Endometrium (tissue), 2 donors: ENCODE measurements at regions not wholly inside any gene's neighbourhood (a gene's known extent, or its start where the extent isn't known, plus 50 kb on each side); places are given as distances from the start of the nearest gene placed in this dataset.
A peak's percentile ranks its signal among the peaks of the same experiment; 100 is the strongest.

ENCODE experiments used
- FAIRE-seq: peaks from 2 replicates; lab custom pipeline; 2012; peaks lifted over from hg19 to GRCh38; lab: Jason Lieb, UNC
- donor health status: control.
- donor health status: control.

DNA sequence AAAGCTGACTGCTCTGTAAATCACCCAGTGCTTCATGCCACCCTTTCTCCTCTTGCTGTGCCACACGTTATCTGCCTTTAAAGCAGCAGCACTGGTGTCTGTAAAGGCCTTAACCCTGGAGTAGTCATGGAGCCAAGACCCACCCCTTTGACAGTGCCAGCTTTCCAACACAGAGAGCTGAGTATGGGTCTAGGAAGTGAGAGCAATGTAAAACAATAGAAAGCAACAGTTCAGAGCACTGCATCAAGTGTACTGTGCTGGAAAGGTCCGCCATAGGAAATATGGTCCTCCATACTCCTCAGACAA is 139.5 kb downstream of the DAD1 start:
- FAIRE-seq, result no peak

DNA sequence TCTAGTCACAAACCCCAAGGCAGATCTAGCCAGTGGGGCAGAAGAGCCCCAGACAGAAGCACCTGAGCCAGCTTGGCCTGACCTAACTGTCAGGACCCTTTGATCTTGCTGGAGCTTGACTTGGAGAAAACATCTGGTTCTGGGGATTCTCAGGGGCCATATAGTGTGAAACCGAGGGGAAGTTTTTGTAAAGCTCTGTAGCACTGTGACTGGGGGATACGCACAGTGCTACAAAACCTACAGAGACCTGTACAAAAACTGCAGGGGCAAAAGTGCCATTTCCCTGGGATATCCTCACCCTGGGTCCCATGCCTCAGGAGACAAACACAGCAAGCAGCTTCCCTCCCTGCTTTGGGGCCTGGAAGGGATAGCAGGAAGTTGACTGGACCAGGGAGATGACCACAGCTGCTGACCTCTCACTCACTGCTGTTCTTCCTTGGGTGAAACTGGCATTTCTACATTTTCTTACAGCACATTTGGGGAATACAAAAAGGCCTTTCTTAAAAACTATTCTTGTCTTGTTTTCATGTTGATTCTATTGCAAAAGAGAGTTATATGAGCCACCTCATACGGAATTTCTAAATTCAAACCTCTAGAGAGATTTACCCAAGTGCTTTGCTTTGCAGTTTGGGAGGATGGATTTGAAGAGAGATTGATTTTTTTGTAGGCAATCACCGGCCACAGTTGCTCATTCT is 140.0 kb downstream of the DAD1 start:
- FAIRE-seq, result no peak

DNA sequence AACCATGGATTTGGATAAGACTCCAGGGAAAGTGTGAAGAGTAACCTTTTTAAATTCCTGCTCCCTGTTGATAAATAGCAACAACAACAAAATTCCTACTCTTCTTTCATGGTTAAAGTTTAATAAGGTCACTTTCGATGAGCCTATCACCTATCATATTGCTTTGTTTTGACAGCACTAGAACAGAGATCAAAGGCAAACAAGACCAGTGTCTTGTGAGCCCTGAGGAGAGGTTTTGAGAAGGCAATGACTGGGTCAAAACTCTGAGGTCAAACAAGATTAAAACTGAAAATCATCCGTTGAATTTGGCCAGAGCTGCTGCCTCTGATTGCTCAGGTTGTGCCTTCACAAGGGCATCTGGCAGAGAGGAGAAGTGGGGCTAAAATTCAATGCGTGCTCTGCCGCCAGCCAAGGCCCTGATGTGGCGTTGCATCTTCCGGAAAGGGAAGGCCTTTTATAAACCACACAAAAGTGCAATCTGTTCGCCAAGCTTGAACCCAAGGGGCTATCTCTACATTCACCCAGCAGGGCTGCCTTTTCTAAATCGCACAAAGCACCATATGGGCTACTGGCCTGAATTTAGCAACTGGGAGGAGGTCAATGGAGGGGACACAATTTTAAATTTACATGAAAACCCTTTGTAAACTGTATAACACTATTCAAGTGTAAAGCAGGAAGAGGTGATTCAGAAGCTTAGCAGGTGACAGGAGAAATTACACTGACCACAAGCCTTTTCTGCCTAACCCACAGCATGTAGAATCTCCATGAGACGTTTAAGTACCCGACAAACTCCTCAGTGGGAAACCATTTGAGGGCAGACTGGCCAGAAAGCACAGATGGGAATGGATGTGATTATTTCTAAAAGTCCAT is 140.8 kb downstream of the DAD1 start:
- no peak for FAIRE-seq

DNA sequence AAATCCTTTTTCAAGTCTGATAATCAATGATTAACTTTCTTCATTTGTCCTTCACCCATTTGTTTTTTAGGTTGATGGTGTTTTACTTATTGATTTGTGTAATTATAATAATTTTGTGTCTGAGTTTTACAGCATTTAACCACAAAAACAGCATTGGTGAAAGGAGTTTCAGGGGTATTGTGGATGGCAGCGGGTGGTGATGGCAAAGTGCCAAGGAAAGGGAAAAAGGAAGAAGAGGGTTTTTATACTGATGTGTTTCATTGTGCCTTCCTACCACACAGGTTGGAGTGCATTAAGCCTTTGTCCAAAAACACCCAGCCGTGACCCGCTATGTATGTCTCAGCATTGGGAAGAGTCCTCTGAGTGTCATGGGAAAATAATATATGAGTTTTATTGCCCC is 150.3 kb downstream of the DAD1 start:
- FAIRE-seq, result peak; percentile 23

DNA sequence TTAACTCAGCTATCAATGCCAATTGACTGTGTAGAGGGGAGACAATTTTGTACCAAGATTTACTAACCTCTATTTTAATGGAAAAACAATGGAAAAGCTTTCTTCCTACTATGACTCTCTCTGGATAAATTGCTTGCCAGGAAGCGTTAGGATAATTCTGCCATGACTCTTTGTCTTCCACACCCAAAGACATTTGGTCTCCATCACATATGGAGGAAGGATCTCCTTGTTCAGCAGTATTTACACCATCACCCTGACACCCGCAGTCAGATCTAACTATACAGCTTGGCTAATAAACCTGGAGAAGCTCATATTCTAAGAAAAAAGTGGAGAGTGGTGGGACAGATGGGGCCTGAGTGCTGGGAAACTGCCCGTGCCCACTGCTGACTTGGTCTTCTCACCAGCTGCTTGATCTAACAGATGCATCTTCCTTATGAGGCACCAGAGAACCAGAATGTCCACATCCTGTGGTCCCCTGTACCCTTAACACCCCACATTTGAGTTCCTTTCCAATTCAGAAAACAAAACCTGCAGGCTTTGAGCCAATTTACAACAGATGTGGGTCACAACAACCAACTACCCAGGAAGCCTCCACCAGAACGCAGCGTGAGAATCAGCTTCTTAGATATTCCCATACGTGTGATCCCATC is 154.0 kb downstream of the DAD1 start:
- no peak for FAIRE-seq

DNA sequence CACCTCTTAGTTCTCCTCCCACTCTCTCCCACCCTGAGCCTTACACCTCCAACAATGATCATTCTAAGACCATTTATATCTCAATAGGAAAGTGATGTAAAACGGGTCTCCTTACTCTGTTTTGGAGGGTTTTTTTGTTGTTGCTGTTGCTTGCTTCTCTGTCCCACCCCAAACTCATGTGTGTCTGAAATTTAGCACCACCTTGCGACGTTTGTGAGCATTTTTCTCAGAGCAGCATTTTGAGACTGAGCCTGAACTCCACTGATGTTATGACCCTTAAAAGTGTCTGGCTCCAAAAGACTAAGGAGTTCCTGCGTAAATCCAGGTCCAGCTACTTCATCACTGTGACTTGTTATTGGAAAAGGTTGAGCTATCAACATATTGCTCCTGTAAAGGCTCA is 155.0 kb downstream of the DAD1 start:
- FAIRE-seq, result no peak

DNA sequence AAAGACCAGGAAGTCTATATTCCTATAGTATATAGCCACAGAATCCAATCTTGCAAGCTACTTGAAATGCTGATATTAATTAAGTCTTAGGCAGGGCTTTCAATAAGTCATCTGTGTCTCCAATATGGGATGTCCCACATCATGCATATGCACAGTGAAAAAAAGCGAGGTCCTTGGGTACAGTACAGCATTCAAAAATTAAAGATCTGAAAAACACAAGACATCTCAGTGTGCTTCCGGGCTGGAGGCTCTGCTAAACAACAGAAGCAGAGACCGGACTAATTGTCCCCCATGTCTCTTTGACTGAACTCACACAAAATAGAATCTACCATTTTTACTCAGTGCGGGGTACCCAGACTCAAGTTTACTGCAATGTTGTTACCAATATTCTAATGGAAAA is 156.0 kb downstream of the DAD1 start:
- no peak for FAIRE-seq

DNA sequence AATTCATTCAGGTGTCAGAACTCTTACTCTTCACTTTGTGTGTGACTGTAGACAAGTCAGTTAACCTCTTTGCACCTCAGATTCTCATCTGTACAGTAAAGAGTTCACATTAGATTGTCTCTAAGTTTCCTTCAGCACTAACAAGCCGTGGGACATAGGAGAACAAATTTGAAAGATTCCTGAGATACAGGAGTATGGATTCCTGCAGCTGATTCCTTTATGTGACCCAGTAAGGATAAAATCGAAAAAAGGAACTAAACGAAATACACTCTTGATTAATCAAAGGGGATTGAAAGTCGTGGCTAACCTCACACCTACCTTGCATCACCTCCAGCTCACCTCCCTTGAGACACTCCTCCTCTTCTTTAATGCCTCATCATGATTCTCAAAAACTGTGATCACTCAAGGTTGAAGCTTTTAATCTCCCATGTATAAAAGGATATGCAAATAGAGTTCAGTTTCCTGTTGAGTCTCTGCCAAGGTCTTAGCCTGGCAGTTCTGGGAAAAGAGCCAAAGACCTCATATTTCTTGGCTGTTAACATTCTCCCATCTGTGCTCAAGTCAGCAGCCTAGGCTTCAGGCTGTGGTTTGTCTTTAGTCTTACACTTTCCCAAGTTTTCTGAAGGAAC is 156.6 kb downstream of the DAD1 start:
- FAIRE-seq, result peak; percentile 85

DNA sequence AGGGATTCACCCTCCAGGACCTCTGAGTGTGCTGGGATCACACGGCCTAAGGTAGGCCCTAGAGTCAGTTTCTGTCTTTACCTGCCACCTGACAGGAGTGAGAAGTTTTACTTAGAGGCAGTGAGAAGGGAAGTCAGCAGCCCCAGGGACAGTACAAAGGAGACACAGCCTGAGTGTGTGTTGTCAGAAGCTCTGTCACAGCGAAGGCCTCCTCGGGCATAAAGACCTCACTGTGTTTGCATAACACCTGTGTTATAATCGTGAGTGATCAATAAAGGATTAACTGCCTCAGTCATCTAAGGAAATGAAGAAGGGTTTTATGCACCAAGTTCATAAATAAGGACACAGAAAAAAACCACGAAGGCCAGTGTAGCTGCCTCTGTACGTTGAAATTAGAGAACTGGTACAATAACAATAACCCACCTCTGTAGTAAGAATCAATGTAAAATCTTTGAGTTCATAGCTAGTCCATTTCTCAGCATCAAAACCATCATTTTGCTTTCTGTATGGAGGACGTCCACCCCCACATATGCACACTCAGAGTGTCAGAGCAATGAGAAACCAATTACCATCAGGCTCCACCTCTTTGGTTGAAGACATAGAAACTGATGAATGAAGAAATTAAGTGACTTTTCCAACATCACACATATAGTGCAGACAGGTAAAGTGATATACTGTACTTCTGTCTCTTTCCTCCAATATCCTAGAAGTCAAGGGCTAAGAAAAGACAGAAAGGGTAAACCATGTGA is 159.3 kb downstream of the DAD1 start:
- FAIRE-seq, result no peak

DNA sequence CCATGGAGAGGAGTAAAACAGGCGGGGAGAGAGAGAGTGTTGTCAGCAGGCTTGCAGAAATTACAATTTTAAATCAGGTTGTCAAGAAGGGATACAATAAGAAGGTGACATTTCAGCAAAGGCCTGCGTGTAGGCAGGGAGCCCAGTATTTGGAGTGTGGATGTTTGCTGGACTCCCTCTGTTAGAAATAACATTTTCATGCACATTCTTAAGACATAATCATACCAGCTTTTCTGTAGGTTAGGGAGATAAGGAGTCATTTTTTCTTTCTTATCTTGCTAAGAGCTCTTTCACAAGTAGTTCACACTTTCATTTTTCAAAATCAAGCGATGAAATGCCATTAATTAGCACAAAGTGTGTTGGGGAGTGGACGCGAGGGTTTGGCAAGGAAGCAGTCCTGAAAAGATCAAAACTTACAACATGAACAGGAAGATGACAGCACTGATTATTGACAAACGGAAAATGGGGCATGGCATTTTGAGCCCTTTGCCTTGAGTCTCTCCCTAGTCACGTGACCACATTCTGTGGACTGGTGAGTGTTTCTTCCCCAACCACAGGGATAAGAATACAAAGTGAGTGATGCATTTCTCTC is 160.2 kb downstream of the DAD1 start:
- no peak for FAIRE-seq

DNA sequence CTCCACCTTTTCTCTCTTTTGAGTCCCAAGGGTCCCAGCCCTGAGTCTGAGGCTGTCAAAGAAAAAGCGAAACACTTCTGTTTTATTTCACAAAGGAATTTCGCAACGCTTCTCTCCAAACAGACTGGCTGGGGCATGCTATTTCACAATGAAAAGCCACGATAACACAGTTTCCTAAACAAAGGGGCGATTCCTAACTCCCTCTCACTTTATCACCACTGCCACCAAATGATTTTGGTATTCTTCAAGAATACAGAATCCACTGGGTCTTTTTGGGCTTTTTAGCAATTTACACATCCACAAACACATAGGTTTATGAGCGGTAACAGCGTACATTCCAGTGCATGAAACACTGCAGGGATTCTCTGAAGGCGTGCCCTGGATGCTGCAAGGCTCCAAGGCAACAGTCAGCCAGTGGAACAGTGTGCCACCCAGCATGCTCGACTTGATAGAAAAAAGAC is 161.2 kb downstream of the DAD1 start:
- no peak for FAIRE-seq

DNA sequence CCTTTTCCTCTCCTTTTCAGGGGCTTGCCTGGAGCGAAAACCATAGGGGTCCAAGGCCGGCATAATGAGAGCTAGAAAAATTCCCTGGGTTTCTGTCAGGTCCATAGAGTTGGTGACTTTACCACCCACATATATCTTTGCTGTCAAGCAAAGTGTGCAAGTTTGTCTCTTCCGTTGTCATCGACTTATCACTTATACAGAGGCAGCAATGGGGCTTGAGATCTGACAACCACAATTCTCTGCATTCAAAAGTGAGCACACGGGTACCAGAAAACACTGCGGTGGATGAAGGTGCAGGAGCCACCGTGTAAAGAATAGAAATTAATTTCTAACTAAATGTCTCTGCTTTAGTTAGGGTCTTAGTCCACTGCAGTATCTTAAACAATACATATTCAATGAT is 162.3 kb downstream of the DAD1 start:
- FAIRE-seq, result no peak

DNA sequence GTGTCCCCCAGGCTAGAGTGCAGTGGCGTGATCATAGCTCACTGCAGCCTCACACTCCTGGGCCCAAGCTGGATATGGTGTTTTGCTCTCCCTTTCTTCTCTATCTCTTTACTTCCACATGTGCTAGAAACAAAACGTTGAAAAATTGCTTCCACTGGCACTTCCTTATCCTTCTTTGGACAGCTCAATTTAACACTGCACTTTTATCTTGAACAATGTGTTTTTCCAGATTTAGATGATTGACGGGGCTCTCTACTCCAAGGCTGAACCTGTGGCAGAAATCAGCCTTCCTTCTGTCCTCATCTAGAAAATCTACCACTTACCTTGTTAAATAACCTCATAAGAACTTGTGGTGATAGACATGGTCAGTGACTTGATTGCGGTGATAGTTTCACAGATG is 165.1 kb downstream of the DAD1 start:
- FAIRE-seq, result no peak

DNA sequence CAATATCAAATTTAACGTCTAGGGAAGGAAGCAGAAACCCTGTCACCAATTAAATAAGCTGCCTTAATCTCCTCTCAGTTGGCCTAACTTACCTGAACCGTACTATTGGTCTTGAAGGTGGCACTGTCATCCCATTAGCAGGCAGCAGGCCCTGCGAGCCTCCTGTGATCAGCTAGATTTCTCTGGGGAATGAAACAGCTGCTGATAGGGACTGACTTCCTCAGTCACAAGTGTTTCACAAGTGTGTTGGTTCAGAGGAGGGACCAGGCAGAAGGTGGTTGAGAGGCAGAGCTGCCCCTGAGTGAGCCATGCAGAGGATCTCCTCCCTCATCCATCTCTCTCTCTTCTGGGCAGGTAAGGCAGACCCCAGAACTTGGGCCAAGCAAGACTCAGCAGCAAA is 166.8 kb downstream of the DAD1 start:
- FAIRE-seq, result no peak

DNA sequence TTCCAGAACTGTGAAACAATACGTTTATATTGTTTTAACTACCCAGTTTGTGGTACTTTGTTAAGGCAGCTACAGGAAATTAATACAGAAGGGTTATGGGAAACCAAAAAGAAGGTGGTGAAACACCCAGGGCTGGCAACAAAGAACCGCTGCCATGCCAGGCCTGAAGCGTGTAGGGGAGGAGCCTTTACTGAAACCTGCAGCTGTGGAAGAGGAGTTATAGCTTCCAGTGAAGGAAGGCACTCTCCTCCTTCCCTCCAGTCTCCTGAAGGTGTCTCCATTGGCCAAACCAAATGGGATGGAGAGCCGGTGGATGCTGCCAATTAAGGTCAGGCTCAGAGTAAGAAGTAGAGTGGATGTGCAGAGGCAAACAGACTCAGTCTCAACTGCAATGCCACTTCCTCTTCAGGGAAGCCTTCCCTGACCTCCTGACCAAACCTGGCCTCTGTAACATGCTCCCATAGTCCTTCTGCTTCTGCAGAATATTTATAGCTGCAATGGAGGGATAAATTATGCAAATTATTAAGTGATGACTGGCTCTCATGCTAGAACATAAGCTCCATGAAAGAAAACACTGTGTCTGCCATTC is 168.3 kb downstream of the DAD1 start:
- no peak for FAIRE-seq

DNA sequence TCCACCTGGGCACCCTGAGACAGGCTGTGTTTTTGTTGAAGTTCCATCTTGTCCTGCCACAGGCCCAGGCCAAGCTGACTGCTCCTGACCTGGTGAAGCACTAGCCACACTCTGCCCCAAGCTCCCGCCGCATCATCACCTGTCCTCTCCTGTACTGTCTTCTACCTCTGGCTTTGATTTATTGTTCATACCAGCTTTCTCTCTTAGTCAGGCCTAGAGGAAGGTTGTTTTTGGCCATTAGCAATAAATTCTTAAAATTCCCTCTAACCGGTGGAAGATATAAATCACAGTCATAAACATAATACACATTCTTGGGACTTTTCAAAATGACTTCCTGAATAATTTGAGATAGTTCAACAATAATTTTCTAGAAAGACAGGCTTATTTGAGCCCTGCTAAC is 169.4 kb downstream of the DAD1 start:
- no peak for FAIRE-seq

DNA sequence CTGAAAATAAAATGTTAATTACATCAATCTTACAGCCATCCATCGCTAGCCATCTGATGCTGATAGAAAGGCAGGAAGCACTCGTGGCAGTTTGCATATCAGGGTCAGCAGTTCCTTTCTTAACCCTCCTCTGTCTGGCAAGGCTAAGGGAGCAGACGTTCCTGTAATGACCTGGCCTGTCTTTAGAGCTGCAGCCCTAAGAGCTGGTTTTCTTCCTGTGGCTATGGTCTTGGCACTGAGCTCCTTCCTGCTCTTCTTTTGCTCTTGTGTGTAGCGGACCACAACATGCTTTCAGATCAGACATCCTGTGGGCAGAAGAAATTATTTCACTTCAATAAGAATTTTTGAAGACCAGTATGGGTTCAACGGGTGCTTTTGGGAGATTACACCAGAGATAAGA is 170.4 kb downstream of the DAD1 start:
- FAIRE-seq, result no peak

DNA sequence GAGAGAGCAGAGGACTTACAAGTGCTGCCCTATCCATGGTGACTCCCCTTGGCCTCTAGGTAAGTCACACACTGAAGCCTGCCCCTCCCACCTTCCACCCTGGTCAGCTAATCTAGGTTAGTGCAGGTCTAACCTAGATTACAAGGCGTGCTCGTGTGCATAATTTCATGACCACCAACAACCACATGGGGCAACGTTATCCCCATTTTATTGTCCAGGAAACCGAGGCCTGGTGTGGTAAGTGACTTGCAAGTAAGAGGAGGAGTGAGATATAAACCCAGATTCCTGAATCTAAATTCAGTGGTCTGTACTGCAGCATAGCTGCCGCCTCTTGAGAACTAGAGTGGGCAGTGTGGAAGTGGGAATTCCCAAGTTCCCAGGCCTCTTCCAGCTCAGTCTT is 171.1 kb downstream of the DAD1 start:
- no peak for FAIRE-seq

DNA sequence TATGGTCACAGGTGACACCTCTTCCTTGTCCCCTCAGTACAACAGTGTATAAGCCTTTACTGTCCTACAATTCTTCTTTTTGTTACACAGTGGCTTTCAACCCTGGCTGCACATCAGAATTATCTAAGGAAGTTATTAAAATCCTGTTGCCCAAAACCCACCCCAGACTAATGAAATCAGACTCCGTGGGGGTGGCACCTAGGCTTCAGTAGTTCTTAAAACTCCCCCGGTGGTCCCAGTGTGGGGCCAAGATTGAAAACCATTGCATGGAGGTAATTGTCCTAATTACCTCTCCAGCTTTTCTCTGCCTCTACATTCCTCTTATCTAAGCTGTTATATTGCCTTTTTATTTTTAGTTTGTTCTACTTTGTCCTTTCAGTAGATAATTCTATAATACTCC is 172.8 kb downstream of the DAD1 start:
- no peak for FAIRE-seq

DNA sequence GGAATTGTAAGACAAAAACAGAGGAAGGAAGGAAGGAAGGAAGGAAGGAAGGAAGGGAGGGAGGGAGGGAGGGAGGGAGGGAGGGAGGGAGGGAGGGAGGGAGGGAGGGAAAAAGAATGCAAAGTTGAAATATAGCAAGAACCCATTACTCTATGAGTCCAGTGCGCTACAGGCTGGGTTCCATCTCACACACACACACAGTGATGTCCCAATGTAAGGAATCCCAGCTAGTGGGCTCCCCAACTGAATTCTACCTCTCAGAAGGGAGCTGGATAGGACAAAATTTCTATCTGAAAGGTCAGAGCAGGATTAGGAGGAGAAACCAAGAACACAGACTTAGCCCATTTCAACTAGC is 173.4 kb downstream of the DAD1 start:
- FAIRE-seq, result no peak

DNA sequence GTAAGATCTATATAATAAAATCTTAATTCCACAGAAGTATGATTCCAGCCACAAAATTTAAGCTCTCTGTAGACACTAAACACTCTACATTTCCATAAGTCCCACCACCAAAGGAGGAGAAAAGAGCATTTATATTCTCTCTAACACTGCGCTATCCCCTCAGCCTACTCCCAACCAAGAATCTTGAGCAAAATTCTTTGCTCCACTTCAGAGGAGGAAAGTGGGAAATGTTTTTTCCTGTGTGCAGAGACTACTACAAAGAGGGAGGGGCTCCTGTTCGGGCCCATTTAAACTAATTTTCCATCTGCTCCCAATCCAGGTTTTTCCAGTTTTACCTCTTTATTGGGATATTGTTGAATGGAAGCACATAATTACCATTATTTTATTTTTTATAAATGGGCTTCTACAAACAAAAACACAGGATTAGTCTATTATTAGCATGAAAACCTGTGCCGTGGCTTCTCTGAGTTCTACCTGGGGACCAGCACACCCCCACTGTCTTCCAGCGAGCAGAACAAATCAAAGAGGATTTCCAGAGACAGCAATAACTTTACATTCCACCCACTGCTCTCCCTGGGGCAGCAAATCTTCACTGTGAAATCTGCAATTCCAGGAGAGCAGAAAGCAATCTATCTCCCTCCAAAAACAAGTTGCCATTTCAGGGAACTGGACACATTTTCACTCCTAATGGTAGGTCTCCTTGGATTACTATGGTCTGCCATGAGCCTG is 174.0 kb downstream of the DAD1 start:
- FAIRE-seq, result no peak
